ENCODE measurements at regions not wholly inside any gene's neighbourhood (a gene's known extent, or its start where the extent isn't known, plus 50 kb on each side); places are given as distances from the start of the nearest gene placed in this dataset.

- Histone ChIP-seq H3K27me3 (replicated peaks; ENCODE audit: control insufficient read depth, insufficient read depth, low read length) (no peaks in the 10 kb centered on the region), H3K9me3 (no peaks in the 10 kb centered on the region), H3K36me3 (ENCODE audit: control insufficient read depth, insufficient read depth, low read length) (no peaks in the 10 kb centered on the region), H3K4me3 (ENCODE audit: low read depth, low read length) (no peak overlapping the region), H3K4me1 (peaks cover 12% of the 10 kb centered on the region)
- POLR2A ChIA-PET: no interaction called here
- intact Hi-C loops (cut with micrococcal nuclease; ENCODE audit: unreplicated experiment): no loop called here
- Mint-ChIP-seq H3K27me3 (ENCODE audit: insufficient read depth, unreplicated experiment) (peaks cover 3% of the 10 kb centered on the region), H3K9me3 (ENCODE audit: unreplicated experiment) (peaks cover 14% of the 10 kb centered on the region), H3K27ac (ENCODE audit: unreplicated experiment) (no peak overlapping the region), H3K36me3 (ENCODE audit: insufficient read depth, unreplicated experiment) (no peaks in the 10 kb centered on the region), H3K4me3 (ENCODE audit: unreplicated experiment) (no peak overlapping the region), H3K4me1 (ENCODE audit: low read depth, unreplicated experiment) (peaks cover 6% of the 10 kb centered on the region)
- DNase-seq: no peak
- TF ChIP-seq CTCF (IDR thresholded peaks at IDR 0.05; ENCODE audit: insufficient read depth in 1 of 2, low read depth in 1 of 2, low read length in 1 of 2, severe bottlenecking in 1 of 2, unreplicated experiment in 1 of 2): no peak
- CTCF ChIA-PET: no interaction called here
- BruUV-seq (replicated peaks): no TSS peak
These were observed 376.3 kb upstream of the POM121L12 start for GRCh38 chr7:52659178-52659577.

GRCh38 chr7:52656098-52656497, 379.3 kb upstream of the POM121L12 start:
- ChIA-PET CTCF (no interaction called here), POLR2A (no interaction called here)
- no TSS peak for BruUV-seq (replicated peaks)
- Histone ChIP-seq H3K9me3 (no peaks in the 10 kb centered on the region), H3K36me3 (ENCODE audit: control insufficient read depth, insufficient read depth, low read length) (no peaks in the 10 kb centered on the region), H3K4me1 (peaks cover 12% of the 10 kb centered on the region), H3K27me3 (replicated peaks; ENCODE audit: control insufficient read depth, insufficient read depth, low read length) (no peaks in the 10 kb centered on the region), H3K4me3 (ENCODE audit: low read depth, low read length) (no peak overlapping the region)
- peaks cover 14% of the 10 kb centered on the region for H3K9me3 Mint-ChIP-seq (ENCODE audit: unreplicated experiment)
- peaks cover 9% of the 10 kb centered on the region for H3K4me1 Mint-ChIP-seq (ENCODE audit: low read depth, unreplicated experiment)
- H3K36me3 Mint-ChIP-seq (ENCODE audit: insufficient read depth, unreplicated experiment): no peaks in the 10 kb centered on the region
- intact Hi-C loops (cut with micrococcal nuclease; ENCODE audit: unreplicated experiment): no loop called here
- no peak overlapping the region for H3K27ac Mint-ChIP-seq (ENCODE audit: unreplicated experiment)
- H3K4me3 Mint-ChIP-seq (ENCODE audit: unreplicated experiment): no peak overlapping the region
- TF ChIP-seq CTCF (IDR thresholded peaks at IDR 0.05; ENCODE audit: insufficient read depth in 1 of 2, low read depth in 1 of 2, low read length in 1 of 2, severe bottlenecking in 1 of 2, unreplicated experiment in 1 of 2): no peak
- DNase-seq: no peak
- H3K27me3 Mint-ChIP-seq (ENCODE audit: insufficient read depth, unreplicated experiment): no peaks in the 10 kb centered on the region

- no peaks in the 10 kb centered on the region for H3K36me3 Mint-ChIP-seq (ENCODE audit: insufficient read depth, unreplicated experiment)
- no peaks in the 10 kb centered on the region for H3K9me3 ChIP-seq
- no peak overlapping the region for H3K4me3 Mint-ChIP-seq (ENCODE audit: unreplicated experiment)
- no peaks in the 10 kb centered on the region for H3K27me3 ChIP-seq (replicated peaks; ENCODE audit: control insufficient read depth, insufficient read depth, low read length)
- H3K36me3 ChIP-seq (ENCODE audit: control insufficient read depth, insufficient read depth, low read length): no peaks in the 10 kb centered on the region
- BruUV-seq (replicated peaks): no TSS peak
- H3K9me3 Mint-ChIP-seq (ENCODE audit: unreplicated experiment): no peaks in the 10 kb centered on the region
- TF ChIP-seq CTCF (IDR thresholded peaks at IDR 0.05; ENCODE audit: insufficient read depth in 1 of 2, low read depth in 1 of 2, low read length in 1 of 2, severe bottlenecking in 1 of 2, unreplicated experiment in 1 of 2): no peak
- H3K27ac Mint-ChIP-seq (ENCODE audit: unreplicated experiment): no peak overlapping the region
- H3K4me1 ChIP-seq: peaks cover 12% of the 10 kb centered on the region
- no peak overlapping the region for H3K4me3 ChIP-seq (ENCODE audit: low read depth, low read length)
- CTCF ChIA-PET: no interaction called here
- H3K27me3 Mint-ChIP-seq (ENCODE audit: insufficient read depth, unreplicated experiment): no peaks in the 10 kb centered on the region
- peaks cover 9% of the 10 kb centered on the region for H3K4me1 Mint-ChIP-seq (ENCODE audit: low read depth, unreplicated experiment)
- POLR2A ChIA-PET: no interaction called here
- DNase-seq: no peak
- intact Hi-C loops (cut with micrococcal nuclease; ENCODE audit: unreplicated experiment): no loop called here
These were observed 382.8 kb upstream of the POM121L12 start for GRCh38 chr7:52652621-52653020.

Data from Caco-2 (cell line).